Stimulated activated CD4-positive, alpha-beta T cell treated with anti-CD3 and anti-CD28 coated beads, TNF-alpha, amount 100 ng/mL, for 4 hours (primary cell): ENCODE measurements at regions not wholly inside any gene's neighbourhood (a gene's known extent, or its start where the extent isn't known, plus 50 kb on each side); places are given as distances from the start of the nearest gene placed in this dataset.

Experiments used
- DNase-seq, 3 experiments: peaks; one replicate each; pipeline ENCODE4 v3.0.0-alpha.2; 2020; ENCODE audit warnings: low read depth in 3 of 3

- DNase-seq, result no peak
Observed at GRCh38 chr17:72258711-72259110, 137.9 kb downstream of the SOX9 start.

DNA sequence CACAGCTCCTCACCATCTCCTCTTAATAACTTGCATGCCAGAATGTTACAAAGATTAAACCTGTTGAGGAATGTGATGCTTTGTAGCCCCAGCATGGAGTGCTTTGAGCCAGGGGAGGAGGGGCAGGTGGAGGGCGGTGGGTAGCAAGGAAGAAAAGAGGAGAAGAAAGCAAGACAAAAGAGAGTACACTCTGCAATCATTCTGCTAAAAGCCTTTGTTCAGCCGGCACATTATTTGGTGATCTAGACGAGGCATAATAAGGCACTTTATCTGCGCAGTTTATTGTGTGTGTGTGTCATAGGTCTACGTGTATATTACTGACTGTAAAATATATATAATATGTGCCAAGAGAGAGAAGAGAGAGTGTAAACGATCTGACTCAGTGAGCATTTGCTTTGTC lies 139.1 kb downstream of the SOX9 start:
- DNase-seq, result no peak

GRCh38 chr17:72262766-72263165 lies 141.9 kb downstream of the SOX9 start:
- no peak for DNase-seq

- DNase-seq, result no peak
Observed at GRCh38 chr17:72264682-72265405, 144.0 kb downstream of the SOX9 start.

DNA sequence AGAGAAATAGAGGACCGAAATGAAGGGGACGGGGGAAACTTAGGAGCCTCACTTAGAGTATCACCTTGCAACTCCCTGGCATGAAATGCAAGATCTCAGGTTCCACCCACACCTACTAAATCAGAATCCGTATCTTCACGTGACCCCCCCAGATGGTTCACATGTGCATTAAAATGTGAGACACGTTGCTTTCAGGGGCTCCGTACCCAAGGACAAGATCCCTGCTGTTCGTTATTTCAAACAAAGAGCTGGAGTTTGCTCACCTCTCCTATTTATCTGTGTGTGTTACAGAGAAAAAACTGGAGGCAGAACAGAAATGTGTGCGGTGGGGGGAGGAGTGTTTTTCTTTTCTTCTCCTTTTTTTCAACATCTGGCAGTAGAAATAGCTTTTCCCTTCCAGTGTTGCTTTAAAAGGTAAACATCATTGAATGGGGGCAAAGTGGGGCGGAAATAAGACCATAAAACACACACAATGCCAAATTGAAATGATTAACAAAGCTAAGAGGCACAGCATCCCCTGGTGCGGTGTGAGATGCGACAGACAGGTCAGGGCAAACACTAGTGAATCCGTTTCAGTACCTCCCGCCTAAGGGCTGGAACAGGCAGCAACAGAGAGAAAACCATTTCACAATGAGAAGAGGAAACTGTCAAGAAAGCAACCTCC lies 145.4 kb downstream of the SOX9 start:
- no peak for DNase-seq

DNA sequence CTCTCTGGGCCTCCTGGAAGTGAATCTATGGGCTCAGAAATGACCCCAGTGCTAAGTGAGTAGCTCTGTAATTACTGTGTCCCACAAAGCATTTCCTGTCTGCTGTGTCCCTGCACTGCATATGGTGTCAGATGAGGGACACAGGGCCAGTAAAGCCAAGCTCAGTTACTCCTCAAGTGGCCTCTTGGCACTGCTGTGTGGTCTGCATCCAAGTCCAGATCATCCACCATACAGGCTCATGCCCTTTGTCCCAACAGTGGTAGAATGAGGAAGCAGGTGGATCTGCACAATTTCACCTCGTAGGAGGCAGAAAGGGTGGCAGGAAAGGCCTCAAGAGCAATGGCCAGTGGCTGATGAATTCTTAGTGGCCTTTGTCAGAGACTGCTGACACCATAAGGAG lies 146.8 kb downstream of the SOX9 start:
- no peak for DNase-seq

DNA sequence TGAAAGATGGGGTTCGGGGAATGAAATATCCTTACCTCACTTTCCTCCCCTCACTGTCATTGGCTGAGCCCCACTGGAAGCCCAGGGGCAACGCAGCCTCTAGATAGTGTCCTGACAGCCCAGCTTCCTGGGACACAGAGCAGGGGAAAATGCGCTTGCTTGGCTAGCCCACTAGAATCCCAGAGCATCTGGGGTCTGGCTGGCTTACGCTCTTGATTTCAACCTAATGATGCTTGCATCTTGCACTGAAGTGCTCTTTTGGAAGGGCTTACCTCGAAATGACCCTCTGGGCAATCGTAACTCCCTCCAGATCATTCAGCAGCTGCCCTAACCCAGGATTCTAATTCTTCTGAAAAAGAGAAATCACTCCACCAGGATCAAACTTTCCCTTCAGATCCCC lies 147.6 kb downstream of the SOX9 start:
- DNase-seq, result no peak

DNA sequence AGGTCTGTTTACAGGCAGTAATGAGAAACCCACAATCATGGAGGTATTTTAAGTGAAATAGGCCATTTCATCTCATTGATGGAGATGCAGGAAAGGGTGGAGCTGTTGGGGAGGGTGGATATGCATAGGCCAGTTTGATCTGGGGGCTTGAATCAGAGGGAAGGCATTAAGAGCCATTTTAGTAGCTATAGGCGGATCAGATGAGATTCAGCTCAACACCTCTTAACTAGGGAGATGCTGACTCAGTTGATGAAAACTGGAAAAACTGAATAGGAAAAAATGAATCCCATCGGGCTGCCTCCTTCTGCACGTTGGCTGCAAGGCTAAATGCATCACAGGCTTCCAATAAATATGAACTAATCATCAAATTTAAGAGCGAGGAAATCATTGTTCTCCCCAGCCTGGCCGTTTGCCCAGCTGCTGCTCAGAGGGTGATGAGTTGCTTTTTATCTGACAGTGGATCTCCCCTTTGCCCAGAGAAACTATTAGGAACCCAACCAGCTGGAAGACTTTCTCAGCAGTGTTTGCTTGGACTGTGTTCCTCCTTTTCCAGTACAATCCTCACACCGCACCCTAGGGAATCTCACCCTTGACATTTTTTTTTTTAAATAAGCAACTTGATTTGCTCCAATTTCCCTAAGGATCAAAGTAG lies 149.6 kb downstream of the SOX9 start:
- no peak for DNase-seq

- DNase-seq, result no peak
Observed at GRCh38 chr17:72271603-72272002, 150.8 kb downstream of the SOX9 start.

DNA sequence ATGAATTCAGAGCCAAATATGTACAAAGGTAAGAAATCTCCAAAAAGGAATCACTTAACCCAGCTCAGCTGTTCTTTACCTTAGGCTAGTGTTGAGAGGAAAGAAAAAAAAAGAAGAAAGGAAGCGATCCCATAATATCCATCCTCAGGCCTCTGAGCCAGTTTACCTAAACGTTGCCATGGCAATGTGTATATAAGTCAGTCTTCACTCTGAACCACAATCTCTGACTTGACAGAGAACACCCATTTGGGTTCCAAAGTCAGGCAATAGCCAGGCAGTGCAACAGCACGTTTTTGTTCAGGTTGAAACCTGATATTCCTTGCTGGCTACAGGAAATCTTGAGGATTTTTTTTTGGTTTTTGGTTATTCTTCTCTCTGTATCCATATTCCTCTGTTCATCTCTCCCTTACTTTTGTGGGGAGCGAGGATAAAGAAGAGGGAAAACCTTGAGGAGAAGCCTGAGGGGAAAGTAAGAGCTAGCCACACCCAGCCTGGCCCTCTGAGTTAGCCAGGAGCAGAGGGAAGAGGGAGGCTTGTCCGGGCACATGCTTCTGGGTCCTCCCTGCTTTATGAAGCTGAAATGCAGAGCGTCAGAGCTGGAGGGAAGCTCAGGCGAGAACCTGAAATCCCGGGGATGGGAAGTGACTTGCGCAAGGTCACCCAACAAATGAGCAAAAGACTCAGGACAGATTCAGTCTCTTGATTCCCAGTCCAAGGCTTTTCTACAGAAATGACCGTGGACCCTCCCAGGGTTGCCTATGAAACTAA lies 152.7 kb downstream of the SOX9 start:
- DNase-seq, result no peak

DNA sequence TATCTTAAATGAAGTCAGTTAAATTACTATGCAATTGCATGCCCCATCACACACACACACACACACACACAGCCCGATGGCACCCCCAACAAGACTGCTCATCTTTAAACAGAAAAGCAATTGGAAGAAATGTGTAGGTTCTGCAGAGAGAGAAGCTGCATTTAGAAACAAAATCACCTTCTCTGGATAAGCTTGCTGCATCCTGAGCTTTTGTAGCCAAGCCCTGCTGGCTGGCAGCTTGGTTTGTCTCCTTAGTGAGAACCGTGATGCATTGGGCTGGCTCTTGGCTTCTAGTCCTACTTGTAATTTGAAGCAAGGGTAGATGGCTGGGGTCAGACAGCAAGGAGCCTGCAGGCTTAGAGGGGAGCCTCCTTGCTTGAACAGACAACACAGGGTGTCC lies 153.8 kb downstream of the SOX9 start:
- no peak for DNase-seq

- DNase-seq, result no peak
Observed at GRCh38 chr17:72280881-72281280, 160.1 kb downstream of the SOX9 start.

DNA sequence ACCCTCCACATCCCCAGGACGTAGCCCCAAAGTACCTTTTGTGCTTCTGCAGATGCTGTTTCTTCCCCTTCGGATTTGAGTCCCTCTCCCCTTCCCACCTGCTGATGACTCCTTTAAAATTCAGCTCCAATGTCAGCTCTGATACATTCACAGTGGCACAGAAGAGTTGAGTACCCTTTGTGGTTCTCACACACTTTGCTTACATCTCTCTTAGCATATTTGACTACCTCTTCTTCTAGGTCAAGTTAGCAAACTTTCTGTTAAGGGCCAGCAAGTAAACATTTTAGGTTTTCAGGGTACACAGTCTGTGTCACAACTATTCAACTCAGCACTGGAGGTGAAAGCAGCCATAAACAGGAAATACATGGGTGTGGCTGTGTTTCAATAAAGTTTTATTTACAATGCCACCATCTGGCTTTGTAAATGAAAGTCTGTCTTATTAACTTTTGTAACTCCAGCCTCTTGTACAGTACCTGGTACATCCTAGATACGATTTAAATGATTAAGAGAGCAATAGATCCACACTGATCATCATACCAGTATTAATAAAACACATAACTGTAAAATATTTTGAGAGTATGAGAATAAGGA lies 161.7 kb downstream of the SOX9 start:
- no peak for DNase-seq

DNA sequence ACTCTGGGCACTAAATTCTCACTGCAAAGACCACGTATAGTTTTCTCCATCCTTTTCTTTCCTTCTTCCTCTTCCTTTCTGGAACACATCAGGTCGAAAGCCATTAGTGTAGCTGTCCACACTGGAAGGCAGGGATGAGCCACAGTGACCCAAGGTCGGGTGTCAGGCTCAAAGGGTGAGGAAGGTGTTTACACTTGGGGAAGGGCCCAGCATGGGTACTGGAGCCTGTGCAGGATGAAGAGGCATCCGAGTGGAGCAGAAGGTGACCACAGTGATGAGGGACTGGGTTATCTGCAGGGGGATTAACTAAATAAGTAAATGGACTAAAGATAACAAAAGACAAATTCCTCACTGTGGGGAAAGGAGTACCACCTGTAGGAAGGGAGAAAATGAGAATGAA lies 164.0 kb downstream of the SOX9 start:
- no peak for DNase-seq

- no peak for DNase-seq
Observed at GRCh38 chr17:72287586-72287985, 166.8 kb downstream of the SOX9 start.

GRCh38 chr17:72294487-72294893 lies 173.7 kb downstream of the SOX9 start:
- DNase-seq, result no peak

DNA sequence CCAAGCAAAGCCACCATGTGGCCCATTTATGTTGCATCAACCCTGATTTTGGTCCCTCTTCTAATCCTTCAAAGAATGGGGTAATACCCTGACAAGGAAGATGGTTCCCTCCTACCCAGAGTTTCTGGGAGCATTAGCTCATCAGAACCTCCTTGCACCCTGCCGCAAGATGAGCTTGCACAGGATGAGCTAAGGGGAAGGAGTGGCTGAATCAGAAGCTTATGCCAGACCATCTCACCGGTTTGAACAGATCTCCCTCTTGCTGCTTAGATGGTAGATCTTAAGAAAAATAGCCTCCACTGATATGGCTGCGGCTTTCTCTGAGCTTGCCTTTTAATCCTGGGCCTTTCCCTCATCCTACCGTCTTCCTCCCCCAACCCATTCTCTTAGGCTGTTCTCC lies 175.1 kb downstream of the SOX9 start:
- DNase-seq, result no peak

DNA sequence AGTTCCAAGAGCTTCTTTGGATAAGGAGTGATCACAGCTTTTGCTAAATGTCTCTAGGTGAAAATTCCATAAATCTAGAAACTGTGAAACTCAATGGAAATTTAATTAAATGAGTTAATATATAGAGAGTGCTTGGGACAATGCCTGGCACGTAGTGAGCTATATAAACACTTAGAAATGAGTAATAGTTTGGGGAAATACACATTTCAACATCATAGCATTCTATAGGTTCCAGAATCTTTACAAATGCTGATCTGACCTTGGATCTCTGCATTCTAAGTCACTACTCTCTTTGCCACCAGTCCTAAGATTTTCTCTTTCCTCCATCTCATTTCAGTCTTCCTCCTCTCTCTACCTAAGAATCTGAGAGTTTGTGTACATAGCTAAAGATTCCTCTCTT lies 175.6 kb downstream of the SOX9 start:
- DNase-seq, result no peak

DNA sequence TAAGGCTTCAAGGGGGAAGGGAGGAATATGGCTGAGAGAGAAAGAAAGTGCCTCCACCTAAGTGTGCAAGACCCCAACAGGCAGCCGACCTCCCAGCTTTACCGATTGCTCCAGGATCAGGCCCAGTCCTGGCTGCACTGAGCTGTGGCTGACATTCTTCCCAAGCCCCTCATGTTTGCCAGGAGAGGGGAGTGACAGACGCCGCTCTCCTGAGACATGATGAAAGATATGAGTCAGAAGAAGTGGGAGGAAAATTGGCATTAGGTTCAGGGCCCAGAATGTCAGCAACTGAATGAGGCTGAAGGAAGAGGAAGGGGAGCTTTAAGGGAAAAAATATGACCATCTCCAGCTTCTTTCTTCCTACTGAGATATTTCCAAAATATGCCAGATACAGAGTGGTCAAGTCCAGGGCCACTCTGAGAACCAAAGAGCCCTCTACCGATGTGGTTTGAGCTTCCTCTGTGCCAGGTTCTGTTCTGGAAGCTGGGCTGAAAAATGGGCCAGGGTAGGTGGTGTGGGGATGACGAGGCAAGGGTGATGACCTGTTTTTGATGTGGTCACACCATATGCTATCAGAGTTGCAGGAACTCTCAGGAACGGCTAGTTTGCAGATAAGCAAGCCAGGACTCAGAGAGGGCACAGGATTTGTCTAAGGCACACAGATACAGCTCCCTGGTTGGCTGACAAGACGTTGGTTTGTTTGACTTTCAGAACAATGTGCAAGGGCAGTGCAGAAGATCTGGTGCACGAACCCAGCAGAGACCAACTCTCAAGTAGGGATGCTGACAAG lies 176.7 kb downstream of the SOX9 start:
- DNase-seq, result no peak

DNA sequence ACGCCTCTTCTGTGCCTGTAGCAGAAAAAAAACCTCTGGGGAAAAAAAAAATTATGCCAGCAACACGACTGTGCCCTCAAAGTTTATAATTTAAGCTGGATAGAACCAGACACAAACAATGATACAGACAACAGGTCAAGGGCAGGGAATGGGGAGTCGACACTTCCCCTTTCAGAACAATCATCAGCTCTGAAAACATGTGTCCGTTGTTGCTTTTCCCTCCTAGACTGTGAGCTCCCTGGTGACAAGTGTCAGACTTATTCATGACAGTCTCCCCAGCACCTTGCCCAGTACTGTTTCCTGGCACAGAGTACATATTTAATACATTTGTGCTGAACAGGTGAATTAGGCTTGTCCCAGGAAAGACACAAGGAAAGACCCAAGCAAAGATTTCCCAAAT lies 178.3 kb downstream of the SOX9 start:
- DNase-seq, result no peak

DNA sequence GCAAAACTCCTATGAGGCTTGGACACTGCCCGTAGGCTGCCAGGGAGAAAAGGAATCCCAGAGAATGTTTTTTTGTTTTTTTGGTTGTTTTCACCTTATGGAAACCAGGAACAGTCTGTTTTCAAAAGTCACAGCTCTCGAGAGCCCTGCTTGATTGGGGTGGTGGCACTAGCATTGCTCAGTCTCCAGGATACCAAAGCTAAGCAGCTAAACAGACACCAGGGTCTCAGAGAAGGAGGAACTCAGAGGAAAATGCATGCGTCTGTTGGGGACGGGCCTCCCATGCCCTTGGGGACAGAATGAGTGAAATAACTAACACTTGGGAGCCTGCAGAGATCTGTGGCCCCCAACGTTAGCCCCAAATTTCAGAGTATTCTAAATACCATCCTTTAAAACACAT lies 178.8 kb downstream of the SOX9 start:
- no peak for DNase-seq
